Stimulated activated CD8-positive, alpha-beta memory T cell treated with anti-CD3 and anti-CD28 coated beads, Interleukin-7, amount 100 ng/mL, for 4 hours (primary cell): ENCODE measurements at regions not wholly inside any gene's neighbourhood (a gene's known extent, or its start where the extent isn't known, plus 50 kb on each side); places are given as distances from the start of the nearest gene placed in this dataset.
A peak's percentile ranks its signal among the peaks of the same experiment; 100 is the strongest.

Experiments
- DNase-seq, 2 donors: peaks; one replicate each; pipeline ENCODE4 v3.0.0-alpha.2; 2020; ENCODE audit warnings: low read depth in 2 of 2

GRCh38 chr2:226652983-226653765 lies 146.4 kb downstream of the IRS1 start:
- DNase-seq: no peak

GRCh38 chr2:226652369-226652768 lies 147.3 kb downstream of the IRS1 start:
- no peak for DNase-seq

GRCh38 chr2:226649871-226650660 lies 149.6 kb downstream of the IRS1 start:
- peak; percentile 2 to 8 for DNase-seq

GRCh38 chr2:226649201-226649600 lies 150.4 kb downstream of the IRS1 start:
- no peak for DNase-seq

GRCh38 chr2:226647621-226648518 lies 151.8 kb downstream of the IRS1 start:
- DNase-seq: no peak

- no peak for DNase-seq
These were observed 155.2 kb downstream of the IRS1 start for GRCh38 chr2:226644399-226644865.

- DNase-seq: no peak
These were observed 155.7 kb downstream of the IRS1 start for GRCh38 chr2:226643946-226644282.

- DNase-seq: no peak
These were observed 156.3 kb downstream of the IRS1 start for GRCh38 chr2:226643030-226643945.

- no peak for DNase-seq
These were observed 158.6 kb downstream of the IRS1 start for GRCh38 chr2:226641008-226641407.

- no peak for DNase-seq
These were observed 159.1 kb downstream of the IRS1 start for GRCh38 chr2:226640501-226640900.

GRCh38 chr2:226639550-226639949 lies 160.1 kb downstream of the IRS1 start:
- no peak for DNase-seq

GRCh38 chr2:226638576-226638975 lies 161.0 kb downstream of the IRS1 start:
- no peak for DNase-seq

- no peak for DNase-seq
These were observed 162.2 kb downstream of the IRS1 start for GRCh38 chr2:226637383-226637782.

GRCh38 chr2:226636586-226636985 lies 163.0 kb downstream of the IRS1 start:
- DNase-seq: no peak

- no peak for DNase-seq
These were observed 164.5 kb downstream of the IRS1 start for GRCh38 chr2:226634943-226635604.

- DNase-seq: no peak
These were observed 167.9 kb downstream of the IRS1 start for GRCh38 chr2:226631671-226632070.

GRCh38 chr2:226631187-226631586 lies 168.4 kb downstream of the IRS1 start:
- no peak for DNase-seq

GRCh38 chr2:226625946-226626345 lies 173.7 kb downstream of the IRS1 start:
- no peak for DNase-seq

- DNase-seq: no peak
These were observed 175.8 kb downstream of the IRS1 start for GRCh38 chr2:226623587-226624368.

GRCh38 chr2:226622484-226622883 lies 177.1 kb downstream of the IRS1 start:
- no peak for DNase-seq
